Esophagus squamous epithelium (tissue), 4 donors: ENCODE measurements at regions not wholly inside any gene's neighbourhood (a gene's known extent, or its start where the extent isn't known, plus 50 kb on each side); places are given as distances from the start of the nearest gene placed in this dataset.

Experiments used
- CTCF ChIP-seq, 6 experiments: fragments of 450-650 bp in 4 of 6; fragments of 200-600 bp in 2 of 6; sonication (generic) in 2 of 6; IDR thresholded peaks; one replicate each; pipeline ENCODE4 v1.5.1; 2016 to 2019; ENCODE audit warnings: antibody characterized with exemption in 6 of 6, mild to moderate bottlenecking in 4 of 6, moderate library complexity in 4 of 6
- POLR2A ChIP-seq, 4 donors: fragments of 450-650 bp; IDR thresholded peaks; one replicate each; pipeline ENCODE4 v1.6.1; 2017; ENCODE audit warnings: antibody characterized with exemption in 4 of 4, mild to moderate bottlenecking in 4 of 4, moderate library complexity in 3 of 4

GRCh38 chr12:84599539-84599938 lies 313.1 kb downstream of the SLC6A15 start:
- TF ChIP-seq CTCF (IDR thresholded peaks at IDR 0.05), result no peak
- no peak for TF ChIP-seq POLR2A (IDR thresholded peaks at IDR 0.05)
